SK-N-SH treated with all-trans-retinoic acid at 6 μM for 48 hours (cell line): ENCODE measurements at regions not wholly inside any gene's neighbourhood (a gene's known extent, or its start where the extent isn't known, plus 50 kb on each side); places are given as distances from the start of the nearest gene placed in this dataset.

Experiments used
- ATAC-seq: fragments of 200-7000 bp; cut with Tn5 transposase; 3 replicates; pipeline ENCODE4 v1.9.1; 2020; ENCODE audit warnings: mild to moderate bottlenecking, moderate library complexity
- ARNTL ChIP-seq: fragments of 450-650 bp; formaldehyde crosslinking; IDR thresholded peaks from 2 replicates; pipeline ENCODE4 v1.5.0; 2020; ENCODE audit warnings: low read depth, mild to moderate bottlenecking, moderate library complexity, borderline replicate concordance
- BACH2 ChIP-seq: fragments of 250-450 bp; sonication (Bioruptor Pico); IDR thresholded peaks from 2 replicates; pipeline ENCODE4 v1.9.0; 2021; ENCODE audit warnings: mild to moderate bottlenecking, borderline replicate concordance
- CREB5 ChIP-seq: fragments of 250-450 bp; sonication (Bioruptor Pico); IDR thresholded peaks from 2 replicates; pipeline ENCODE4 v1.5.1; 2020; ENCODE audit warnings: low read depth, mild to moderate bottlenecking, moderate library complexity
- CSDC2 ChIP-seq: fragments of 250-450 bp; sonication (Bioruptor Pico); IDR thresholded peaks from 2 replicates; pipeline ENCODE4 v1.5.0; 2020; ENCODE audit warnings: mild to moderate bottlenecking, moderate library complexity
- CSRNP3 ChIP-seq: fragments of 250-450 bp; sonication (Bioruptor Pico); IDR thresholded peaks from 2 replicates; pipeline ENCODE4 v1.5.1; 2021; ENCODE audit warnings: mild to moderate bottlenecking, moderate library complexity
- ESRRG ChIP-seq: fragments of 250-450 bp; sonication (Bioruptor Pico); IDR thresholded peaks from 2 replicates; pipeline ENCODE4 v1.6.1; 2021; ENCODE audit warnings: mild to moderate bottlenecking
- GLIS3 ChIP-seq: fragments of 250-450 bp; sonication (Bioruptor Pico); IDR thresholded peaks from 2 replicates; pipeline ENCODE4 v1.5.0; 2020; ENCODE audit warnings: mild to moderate bottlenecking, moderate library complexity
- ISL1 ChIP-seq: fragments of 250-450 bp; sonication (Bioruptor Pico); IDR thresholded peaks from 2 replicates; pipeline ENCODE4 v2.1.2; 2022; ENCODE audit warnings: mild to moderate bottlenecking, moderate library complexity
- OSR1 ChIP-seq: fragments of 250-450 bp; sonication (Bioruptor Pico); IDR thresholded peaks from 2 replicates; pipeline ENCODE4 v1.8.0; 2022; ENCODE audit warnings: moderate library complexity, mild to moderate bottlenecking, inconsistent platforms
- PATZ1 ChIP-seq: fragments of 250-450 bp; sonication (Bioruptor Pico); IDR thresholded peaks from 2 replicates; pipeline ENCODE4 v1.8.0; 2020; ENCODE audit warnings: mild to moderate bottlenecking, moderate library complexity, borderline replicate concordance
- POU6F1 ChIP-seq: fragments of 250-450 bp; sonication (Bioruptor Pico); IDR thresholded peaks from 2 replicates; pipeline ENCODE4 v1.8.0; 2021; ENCODE audit warnings: low read depth, mild to moderate bottlenecking, moderate library complexity, borderline replicate concordance
- PPARA ChIP-seq: fragments of 250-450 bp; sonication (Bioruptor Pico); IDR thresholded peaks from 2 replicates; pipeline ENCODE4 v1.5.0; 2020; ENCODE audit warnings: mild to moderate bottlenecking, borderline replicate concordance
- RARB ChIP-seq: fragments of 250-450 bp; sonication (Bioruptor Pico); IDR thresholded peaks from 2 replicates; pipeline ENCODE4 v1.8.0; 2021; ENCODE audit warnings: mild to moderate bottlenecking, moderate library complexity
- SNAI2 ChIP-seq: fragments of 250-450 bp; sonication (Bioruptor Pico); IDR thresholded peaks from 2 replicates; pipeline ENCODE4 v1.5.0; 2020; ENCODE audit warnings: mild to moderate bottlenecking, moderate library complexity
- TCF4 ChIP-seq: fragments of 250-450 bp; sonication (Bioruptor Pico); IDR thresholded peaks from 2 replicates; pipeline ENCODE4 v1.8.0; 2021; ENCODE audit warnings: mild to moderate bottlenecking, moderate library complexity, borderline replicate concordance
- TSHZ2 ChIP-seq: fragments of 250-450 bp; sonication (Bioruptor Pico); IDR thresholded peaks from 2 replicates; pipeline ENCODE4 v1.5.0; 2020; ENCODE audit warnings: mild to moderate bottlenecking, moderate library complexity
- ZFP30 ChIP-seq: fragments of 450-650 bp; formaldehyde crosslinking; IDR thresholded peaks from 2 replicates; pipeline ENCODE4 v1.5.0; 2022; ENCODE audit warnings: mild to moderate bottlenecking, moderate library complexity
- ZNF565 ChIP-seq: fragments of 450-650 bp; formaldehyde crosslinking; conservative IDR thresholded peaks from 2 replicates; pipeline ENCODE4 v1.5.0; 2020; ENCODE audit warnings: low read depth, mild to moderate bottlenecking, moderate library complexity
- ZNF70 ChIP-seq: fragments of 450-650 bp; formaldehyde crosslinking; IDR thresholded peaks from 2 replicates; pipeline ENCODE4 v1.5.0; 2020; ENCODE audit warnings: mild to moderate bottlenecking, moderate library complexity
- ZNF8 ChIP-seq: fragments of 450-650 bp; formaldehyde crosslinking; IDR thresholded peaks from 2 replicates; pipeline ENCODE4 v1.5.0; 2020; ENCODE audit warnings: mild to moderate bottlenecking, moderate library complexity

- ATAC-seq: no peak
- TF ChIP-seq CSRNP3 (CRISPR knock-in tag) (no peak), TCF4 (no peak), TSHZ2 (CRISPR knock-in tag) (no peak), ARNTL (CRISPR knock-in tag) (no peak), RARB (CRISPR knock-in tag) (no peak), ISL1 (no peak), ZFP30 (CRISPR knock-in tag) (no peak), CSDC2 (no peak), OSR1 (no peak), ZNF70 (CRISPR knock-in tag) (no peak), ESRRG (CRISPR knock-in tag) (no peak), ZNF565 (CRISPR knock-in tag) (no peak), PATZ1 (no peak), GLIS3 (CRISPR knock-in tag) (no peak), PPARA (no peak)
- TF ChIP-seq, all 23 proteins: peak for 0
These were observed 148.0 kb downstream of the CTTN start for GRCh38 chr11:70546191-70546940.

GRCh38 chr11:70547386-70547785 lies 149.1 kb downstream of the CTTN start:
- no peak for TF ChIP-seq CREB5 (CRISPR knock-in tag)
- TF ChIP-seq ZNF8 (CRISPR knock-in tag): no peak
- no peak for TF ChIP-seq ARNTL (CRISPR knock-in tag)
- TF ChIP-seq ZFP30 (CRISPR knock-in tag): no peak

GRCh38 chr11:70547821-70548670 lies 149.7 kb downstream of the CTTN start:
- 0 out of 2 replicates have a peak, but pooled peaks have one; percentile 49 for TF ChIP-seq TCF4
- TF ChIP-seq ZNF70 (CRISPR knock-in tag): no peak
- peak; percentile 56; the same call in 2 of the 3 replicates for ATAC-seq

More at GRCh38 chr11:70547386-70547785, 149.1 kb downstream of the CTTN start:
- ATAC-seq: no peak

- ATAC-seq: no peak
- TF ChIP-seq ESRRG (CRISPR knock-in tag): no peak
- TF ChIP-seq ARNTL (CRISPR knock-in tag): no peak
- no peak for TF ChIP-seq POU6F1 (CRISPR knock-in tag)
- no peak for TF ChIP-seq ZNF8 (CRISPR knock-in tag)
- TF ChIP-seq ZNF565 (CRISPR knock-in tag): no peak
- no peak for TF ChIP-seq SNAI2 (CRISPR knock-in tag)
- no peak for TF ChIP-seq BACH2 (CRISPR knock-in tag)
- TF ChIP-seq TSHZ2 (CRISPR knock-in tag): no peak
- TF ChIP-seq PATZ1: no peak
These were observed 150.6 kb downstream of the CTTN start for GRCh38 chr11:70548976-70549375.
